Stimulated activated CD4-positive, alpha-beta T cell treated with anti-CD3 and anti-CD28 coated beads, Interleukin-1b, Interleukin-23, amount 100 ng/mL, for 24 hours (primary cell): ENCODE measurements at regions not wholly inside any gene's neighbourhood (a gene's known extent, or its start where the extent isn't known, plus 50 kb on each side); places are given as distances from the start of the nearest gene placed in this dataset.

Experiments used
- DNase-seq, 4 experiments: peaks; one replicate each; pipeline ENCODE4 v3.0.0-alpha.2; 2020; ENCODE audit warnings: low read depth in 4 of 4, low spot score in 1 of 4

DNA sequence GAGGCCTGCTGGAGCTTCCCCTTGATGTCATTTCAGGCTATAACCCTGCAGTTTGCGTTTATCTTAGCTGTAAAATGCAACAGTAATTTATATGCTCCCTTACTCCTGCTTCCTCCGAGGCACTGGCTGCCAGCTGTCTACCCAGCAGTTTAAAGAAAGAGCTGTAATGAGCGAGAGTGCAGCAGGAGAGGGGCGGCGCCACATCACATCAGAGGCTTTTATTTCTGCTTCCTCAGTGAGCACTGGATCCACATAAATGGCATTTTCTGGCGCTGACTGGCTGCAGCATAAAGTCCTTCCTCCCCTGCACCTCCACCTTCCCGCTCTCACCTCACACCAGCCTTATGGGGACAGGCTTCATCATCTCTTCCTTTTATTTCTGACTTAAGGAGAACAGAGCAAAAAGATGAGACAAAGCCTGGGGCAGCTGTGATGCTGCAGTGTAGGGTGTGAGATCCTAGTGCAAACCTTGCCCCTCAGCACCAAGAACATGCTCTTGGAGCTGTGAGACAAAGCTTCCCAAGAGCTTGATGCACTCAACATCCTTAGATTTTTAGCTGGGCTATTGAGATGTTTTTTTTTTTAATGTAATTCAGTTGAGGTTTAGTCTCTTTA lies 829.6 kb upstream of the ZNF608 start:
- DNase-seq: no peak

DNA sequence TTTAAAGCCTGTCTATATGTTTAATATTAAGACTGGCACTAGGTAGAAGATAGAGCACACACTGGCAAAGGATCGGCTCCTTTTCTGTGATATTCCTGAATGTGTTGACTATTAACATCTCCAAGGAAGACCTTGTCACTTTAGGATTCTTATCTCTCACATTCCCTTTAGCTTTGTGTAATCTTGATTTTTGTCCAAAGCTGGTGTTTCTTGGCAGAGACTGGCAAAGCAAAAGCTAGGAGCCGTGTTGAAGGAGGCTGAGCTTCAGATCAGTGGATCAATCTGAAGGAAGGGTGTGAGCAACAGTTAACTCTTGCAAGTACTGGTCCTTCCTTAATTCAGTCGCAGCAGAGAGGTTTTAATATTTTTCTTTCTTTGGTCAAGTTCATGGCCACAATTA lies 830.4 kb upstream of the ZNF608 start:
- no peak for DNase-seq

DNA sequence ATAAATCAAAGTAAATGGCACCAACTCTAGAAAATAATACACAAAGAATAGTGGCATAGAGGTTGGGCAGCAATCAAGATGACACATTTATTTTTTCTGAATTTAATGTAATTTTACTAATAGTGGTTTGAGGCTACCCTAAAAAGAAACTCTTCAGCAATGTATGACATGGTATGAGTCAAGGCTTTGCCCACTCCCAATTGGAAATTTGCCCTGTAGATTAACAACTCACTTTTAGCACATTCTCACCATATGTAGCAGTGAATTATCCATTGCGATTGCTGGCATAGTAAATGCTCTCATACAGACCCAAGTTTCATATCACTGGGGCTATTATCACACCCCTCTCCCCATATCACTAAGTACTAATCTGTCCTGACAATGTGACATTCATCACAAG lies 832.1 kb upstream of the ZNF608 start:
- DNase-seq: no peak

DNA sequence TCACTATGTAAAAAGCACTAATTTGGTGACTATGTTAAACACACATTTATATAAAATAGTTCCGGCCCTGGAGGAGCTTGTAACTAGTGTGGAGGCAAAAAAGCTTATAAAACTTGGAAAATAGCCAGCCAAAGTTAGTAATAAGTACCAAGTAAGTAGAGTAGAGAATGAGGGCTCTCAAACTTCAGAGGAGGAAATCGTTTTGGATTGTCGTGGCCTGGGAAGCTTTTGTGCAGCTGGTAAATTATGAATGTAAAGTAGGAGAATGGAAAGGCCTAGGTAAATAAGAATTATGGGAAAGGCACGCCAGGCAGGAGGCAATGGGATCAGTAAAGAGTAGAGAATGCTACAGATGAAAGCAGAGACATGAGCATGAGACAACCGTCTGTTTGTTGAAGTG lies 832.7 kb upstream of the ZNF608 start:
- DNase-seq: no peak

DNA sequence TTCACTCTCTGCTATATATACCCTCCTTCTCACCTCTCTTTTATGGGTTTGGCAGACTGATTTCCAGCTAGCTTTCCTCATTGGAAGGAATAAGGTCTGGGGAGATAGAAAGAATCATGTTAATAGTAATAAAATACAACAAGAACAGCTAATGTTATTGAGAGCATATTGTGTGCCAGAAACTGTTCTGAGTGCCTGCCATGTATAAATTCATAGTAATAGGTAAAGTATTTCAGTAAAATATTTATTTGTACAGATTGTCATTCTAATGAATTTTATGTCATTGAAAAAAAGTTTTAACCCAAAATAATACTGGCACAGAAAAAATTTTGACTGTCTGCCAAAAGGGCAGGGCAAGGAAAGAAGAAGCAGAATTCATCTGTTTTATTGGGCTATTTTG lies 834.9 kb upstream of the ZNF608 start:
- DNase-seq: no peak

DNA sequence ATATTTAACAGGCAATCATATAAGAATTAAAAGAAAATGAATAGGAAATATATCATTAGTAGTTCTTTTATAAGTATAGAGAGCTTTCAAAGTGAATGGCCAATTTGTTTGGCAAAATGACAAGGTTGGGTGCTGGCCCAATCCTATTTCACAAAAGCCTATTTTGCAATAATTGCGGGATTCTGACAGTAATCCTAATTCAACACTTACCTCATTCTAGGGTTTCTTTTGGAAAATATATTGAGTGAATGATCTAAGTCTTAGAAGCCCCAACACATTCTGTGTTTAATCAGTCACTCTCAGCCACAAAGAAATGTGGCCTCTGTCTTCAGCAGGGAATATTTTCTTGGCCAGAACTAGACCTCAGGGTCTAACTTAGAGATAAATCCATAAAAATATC lies 835.9 kb upstream of the ZNF608 start:
- DNase-seq: no peak

DNA sequence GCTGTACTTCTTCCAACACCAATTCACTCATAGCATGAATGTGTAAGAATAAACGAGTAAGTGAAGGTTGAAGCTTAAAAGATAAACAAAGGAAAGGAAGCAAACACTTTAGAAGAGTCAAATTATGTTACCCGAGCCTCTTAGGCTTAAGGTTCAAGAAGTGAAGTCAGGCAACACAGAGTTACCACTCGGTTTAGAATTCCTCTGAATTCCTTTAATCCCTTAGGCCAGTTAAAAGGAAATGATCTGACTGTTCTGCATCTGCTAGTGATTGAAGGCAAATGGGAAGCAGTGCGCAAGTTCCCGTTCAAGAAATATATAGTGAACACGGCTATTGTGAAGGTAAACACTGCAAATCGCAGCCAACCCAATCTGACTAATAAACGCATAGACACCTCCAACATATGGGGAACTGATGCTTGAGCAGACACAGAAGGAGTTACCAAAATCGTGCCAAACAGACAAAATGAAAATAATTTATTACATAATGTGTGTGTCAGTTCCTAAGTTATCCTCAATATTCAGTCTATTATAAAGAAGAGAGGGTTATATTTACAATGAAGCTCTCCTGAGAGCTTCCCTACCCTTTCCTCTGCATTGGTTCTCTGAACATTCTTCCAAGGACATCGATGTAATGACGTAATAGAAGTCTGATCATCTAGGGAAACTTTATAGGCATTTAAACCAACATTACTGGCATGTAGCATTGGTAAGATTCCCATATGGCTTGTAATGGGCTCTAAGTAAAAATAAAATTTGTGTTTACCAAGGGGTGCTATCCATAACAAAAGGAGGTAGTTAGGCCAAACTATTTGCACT lies 837.1 kb upstream of the ZNF608 start:
- no peak for DNase-seq

DNA sequence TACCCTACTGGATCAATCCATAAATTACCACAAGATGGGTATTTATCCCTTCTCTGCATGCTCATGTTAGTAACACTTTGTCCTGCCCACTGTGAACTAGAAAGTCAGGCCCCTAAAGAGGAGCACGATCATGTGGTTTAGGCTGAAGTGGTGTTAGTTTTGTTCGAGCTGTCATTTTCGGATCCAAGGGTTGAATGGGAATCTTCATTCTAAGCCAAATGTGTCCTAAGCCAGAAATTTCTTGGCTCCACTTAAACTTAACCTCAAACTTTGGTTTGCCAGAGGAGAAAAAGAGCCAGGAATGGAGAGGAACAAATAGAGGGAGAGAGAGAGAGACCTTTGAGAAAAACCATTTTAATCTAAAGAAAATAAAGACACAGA lies 837.7 kb upstream of the ZNF608 start:
- no peak for DNase-seq

DNA sequence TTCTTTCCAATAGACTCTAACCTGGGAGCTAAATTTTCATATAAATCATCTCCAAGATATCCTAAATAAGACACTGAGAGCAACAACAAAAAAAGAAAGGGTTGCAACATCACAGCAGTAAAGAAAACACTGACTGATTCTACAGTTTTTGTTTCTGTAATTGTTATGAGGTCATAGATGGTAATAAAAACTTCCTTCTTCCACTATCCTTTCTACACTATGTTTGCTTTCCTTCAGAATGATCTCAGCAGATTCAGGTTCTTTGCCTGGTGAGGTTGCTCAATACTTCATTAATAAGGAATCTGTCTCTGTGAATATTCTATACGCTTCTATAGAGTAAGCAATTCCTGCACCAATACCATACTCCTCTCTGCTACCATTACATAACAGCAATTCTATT lies 835.6 kb upstream of the GRAMD2B start:
- DNase-seq: no peak

DNA sequence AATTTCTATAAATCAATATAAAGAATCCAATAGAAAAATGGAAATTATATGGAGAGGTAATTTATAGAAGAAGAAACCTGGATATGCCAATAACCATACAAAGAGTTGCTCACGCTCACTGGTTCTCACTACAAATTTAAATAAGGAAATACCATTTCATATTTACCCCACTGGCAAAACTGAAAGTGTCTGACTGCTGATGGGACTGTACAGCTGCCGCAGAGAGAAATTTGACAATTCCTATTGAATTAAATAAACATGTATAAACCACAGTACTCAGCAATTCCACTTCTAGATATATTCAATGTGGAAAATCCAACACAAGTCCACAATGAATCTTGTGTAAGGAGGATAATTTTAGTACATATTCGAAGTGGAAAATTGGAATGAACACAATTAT lies 830.4 kb upstream of the GRAMD2B start:
- no peak for DNase-seq

DNA sequence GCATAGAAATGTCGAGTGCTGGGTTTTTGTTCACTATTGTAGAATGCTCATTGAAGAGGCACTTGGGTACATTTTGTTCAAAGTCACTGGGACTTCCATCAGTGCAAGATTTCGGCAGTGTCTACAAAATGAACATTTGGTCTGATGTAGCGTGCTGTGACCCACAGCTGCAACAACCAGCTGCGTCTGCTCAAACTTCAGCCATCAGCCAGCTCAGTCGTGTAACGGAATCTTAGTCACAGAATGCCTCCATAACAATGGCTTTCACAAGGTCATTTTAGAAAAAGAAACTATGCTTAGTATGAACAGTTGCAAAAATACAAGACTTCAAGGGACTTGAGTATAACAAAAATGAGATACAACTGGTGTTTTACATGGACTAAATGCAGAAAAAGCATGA lies 828.1 kb upstream of the GRAMD2B start:
- DNase-seq: no peak

DNA sequence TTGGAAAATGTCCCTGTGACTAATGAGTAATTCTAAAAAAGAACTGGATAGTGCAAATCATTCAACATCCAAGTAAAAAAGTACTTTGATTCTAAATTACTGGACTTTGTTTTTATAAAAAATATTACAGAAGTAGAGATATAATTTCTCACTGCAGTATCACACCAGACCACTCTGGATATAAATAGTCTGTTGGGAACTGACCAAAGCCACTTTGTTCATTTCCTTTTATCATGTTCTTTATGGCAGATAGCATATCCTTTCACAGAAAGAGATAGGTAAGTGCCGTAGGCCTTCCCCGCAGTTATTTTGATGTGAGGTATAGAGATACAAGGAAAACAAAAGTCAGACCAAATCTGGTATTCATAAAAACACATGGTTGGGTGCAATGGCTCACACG lies 827.4 kb upstream of the GRAMD2B start:
- DNase-seq: no peak

DNA sequence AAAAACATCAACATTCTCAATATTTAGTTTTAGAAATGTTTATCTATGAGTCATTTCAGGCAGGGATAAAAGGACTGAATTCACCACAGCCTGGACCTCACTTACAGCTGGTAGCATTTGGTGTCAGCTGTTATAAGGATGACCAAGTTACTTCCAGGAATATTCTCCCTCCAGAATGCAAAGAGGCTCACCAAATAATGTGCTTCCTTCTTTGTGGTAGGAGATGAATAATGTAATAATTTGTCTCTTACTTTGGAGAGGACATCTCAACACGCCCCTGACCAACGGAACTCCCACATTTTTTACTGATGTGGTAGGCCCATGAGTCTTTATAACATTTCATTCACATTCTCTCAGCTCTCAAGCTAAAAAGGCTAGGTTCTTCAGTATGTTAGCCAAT lies 825.9 kb upstream of the GRAMD2B start:
- DNase-seq: no peak

DNA sequence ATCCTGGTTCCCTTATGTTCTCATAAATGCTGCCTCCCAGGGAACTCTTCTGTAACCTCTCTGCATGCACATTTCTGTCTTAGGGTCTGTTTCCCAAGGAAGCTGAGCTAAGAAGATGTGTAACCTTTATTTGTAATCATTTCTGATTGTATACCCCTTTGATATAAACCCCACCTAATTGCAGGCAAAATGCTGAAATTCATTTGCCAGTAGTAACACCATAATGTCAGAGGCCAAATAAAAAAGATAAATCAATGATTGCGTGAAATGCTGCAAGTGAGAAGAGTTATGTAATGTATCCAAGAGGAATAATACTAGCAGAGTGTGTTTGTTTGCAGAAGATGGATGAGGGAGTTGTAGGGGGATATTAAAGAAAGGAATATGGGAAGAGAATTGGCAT lies 822.6 kb upstream of the GRAMD2B start:
- no peak for DNase-seq

DNA sequence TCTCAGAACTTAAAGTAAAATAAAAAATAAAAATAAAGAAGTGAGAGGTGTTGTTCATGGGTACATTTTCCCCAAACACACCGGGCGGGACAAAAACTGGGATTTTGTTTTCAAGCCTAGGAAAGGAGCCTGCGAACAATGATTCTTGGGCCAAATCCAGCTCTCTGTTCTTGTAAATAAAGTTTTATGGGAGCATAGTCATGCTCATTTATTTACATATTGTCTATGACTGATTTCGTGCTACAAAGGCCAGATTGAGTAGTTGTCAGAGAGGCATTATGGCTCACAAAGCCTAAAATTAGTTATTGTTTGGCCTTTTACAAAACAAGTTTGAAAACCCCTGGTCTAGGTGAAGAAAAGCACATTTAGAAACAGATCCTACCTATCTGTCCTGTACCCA lies 821.0 kb upstream of the GRAMD2B start:
- no peak for DNase-seq

DNA sequence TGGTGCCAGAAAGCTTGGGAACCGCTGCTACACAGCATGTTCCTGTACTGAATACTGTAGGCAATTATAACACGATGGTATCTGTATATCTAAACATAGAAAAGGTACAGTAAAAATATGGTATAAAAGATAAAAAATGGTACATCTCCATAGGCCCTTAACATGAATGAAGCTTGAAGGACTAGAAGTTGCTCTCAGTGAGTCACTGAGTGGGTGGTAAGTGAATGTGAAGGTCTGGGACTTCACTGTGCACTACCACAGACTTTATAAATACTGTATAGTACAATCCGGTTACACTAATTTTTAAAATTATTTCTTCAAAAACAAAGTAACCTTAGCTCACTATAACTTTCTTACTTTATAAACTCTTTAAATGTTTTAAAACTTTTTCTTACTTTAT lies 819.9 kb upstream of the GRAMD2B start:
- DNase-seq: no peak

DNA sequence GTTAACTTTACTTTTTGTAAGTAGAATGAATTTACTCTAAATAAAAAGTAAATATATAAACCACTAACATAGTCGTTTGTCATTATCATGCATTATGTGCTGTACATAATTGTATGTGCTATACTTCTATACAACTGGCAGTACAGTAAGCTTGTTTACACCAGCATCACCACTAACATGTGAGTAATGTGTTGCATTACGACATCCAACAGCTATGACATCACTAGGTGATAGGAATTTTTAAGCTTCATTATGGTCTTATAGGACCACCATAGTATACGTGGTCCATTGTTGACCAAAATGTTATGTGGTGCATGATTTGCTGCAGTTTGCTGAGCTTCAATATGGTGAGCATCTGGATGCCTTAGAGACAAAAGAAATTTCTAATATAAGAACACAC lies 819.1 kb upstream of the GRAMD2B start:
- no peak for DNase-seq

DNA sequence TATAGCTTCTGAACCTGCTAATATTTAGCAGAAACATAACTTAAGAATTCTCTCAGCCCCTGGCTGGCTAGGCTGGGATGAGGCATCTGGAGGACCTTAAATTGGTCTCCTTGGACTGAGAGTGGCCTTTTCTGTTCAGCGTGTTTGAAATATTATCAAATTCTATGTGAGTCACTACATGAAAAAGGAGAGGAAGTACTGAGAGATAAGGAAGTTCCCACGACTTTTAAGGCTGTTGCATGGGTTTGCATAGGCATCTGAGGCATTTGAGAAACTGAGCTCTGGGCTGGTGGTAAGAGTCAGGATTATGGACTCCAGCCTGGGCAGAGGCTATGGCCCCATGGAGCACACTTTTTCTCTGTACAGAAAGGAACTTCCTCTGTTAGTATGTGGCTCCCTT lies 816.2 kb upstream of the GRAMD2B start:
- DNase-seq: no peak

DNA sequence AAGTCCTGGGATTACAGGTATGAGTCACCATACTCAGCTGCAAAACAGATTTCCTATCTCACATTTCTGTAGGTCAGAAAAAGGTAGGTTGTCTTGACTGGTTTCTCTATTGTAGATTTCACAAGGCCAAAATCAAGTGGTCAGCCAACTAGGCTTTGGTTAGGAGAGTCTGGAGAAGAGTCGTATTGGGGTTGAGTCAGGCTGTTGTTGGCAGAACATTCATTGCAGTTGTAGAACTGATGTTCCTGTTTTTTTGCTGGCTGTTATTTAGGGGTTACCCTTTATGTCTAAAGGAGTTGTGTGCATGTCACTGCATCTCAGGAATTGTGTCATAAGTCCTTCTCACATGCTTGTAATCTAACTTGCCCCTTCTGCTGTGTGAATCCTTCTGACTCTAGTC lies 814.2 kb upstream of the GRAMD2B start:
- no peak for DNase-seq

DNA sequence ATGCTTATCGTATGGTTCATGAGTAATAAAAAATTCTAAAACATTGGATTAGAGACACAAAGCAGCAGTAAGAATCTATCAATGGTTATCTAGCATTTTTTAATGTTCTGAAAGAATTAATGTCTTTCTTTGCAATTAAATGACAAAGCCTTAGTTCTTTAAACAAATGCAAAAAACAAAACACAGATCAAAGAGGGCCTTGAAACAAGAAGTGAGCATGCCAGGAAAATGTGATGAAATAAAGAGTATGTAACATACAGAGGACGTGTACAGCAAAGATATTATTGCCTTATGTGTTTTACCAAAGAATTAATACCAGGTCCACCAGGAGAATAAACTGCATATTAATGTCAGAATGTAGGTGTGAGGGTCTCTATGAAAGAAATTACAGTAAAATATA lies 812.3 kb upstream of the GRAMD2B start:
- no peak for DNase-seq

DNA sequence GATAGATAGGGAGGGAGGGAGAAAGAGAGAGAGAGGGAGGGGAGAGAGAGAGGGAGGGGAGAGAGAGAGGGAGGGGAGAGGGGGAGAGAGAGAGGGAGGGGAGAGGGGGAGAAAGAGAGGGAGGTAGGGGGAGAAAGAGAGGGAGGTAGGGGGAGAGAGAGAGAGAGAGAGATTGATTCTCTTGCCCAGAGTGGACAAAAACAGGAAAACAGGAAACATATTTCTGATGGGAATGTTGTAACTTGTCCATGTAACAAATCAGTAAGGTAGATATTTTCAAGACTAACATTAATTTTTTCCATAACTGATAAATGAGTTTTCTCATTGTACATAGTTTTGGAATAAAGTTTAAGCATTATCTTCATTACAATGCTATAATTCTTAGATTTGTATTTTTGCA lies 811.7 kb upstream of the GRAMD2B start:
- no peak for DNase-seq

DNA sequence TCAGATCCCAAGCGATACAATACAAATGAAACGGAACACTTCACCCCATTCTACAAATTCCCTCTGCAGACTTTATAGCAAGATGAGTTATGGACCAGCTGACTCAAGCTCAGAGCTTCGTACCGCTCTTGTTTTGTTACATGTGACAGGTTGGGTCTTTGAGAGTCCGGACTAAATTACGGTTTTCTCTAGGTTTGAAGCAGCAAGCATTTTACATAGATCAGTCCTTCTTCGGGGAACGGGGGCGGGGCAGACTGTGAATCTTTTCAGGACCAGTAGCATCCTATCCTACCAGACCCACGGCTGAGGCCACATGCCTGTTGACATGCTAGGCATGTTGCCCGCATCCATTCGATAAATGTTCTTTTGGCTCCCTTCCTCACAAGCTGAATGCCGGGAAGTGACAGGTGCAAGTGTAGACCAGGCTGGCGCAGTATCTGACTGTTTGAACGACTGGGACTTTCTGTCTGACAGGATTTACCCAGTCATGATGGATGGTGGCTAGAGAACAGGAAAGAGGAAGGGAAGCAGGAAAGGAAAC lies 811.0 kb upstream of the GRAMD2B start:
- no peak for DNase-seq

DNA sequence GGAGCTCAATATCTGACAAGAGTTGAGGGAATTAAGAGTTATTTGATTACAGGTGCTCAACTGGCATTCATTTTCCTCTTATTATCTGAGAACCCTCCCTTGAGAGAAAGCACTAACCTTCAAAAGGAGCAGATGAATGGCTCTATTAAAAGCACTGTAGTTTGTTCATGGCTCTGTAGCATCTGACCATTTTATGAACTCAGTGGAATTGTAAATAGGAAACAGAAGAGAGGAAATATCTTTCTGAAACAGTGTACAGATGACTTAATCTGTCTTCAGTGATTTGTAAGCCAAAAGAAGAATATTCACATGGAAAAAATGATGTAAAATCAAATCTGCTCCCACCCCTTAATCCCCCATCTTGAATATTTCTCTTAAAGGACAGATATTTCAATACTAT lies 810.4 kb upstream of the GRAMD2B start:
- no peak for DNase-seq
